ENCODE measurements at regions not wholly inside any gene's neighbourhood (a gene's known extent, or its start where the extent isn't known, plus 50 kb on each side); places are given as distances from the start of the nearest gene placed in this dataset.
A peak's percentile ranks its signal among the peaks of the same experiment; 100 is the strongest.
"Not testable (repeated sequence)": the region's sequence is repeated elsewhere in the genome, so short reads cannot be mapped to it uniquely, and the experiment has no call there.

- no peak for DNase-seq
These were observed 67.2 kb upstream of the ZNF527 start for GRCh38 chr19:37303591-37304171.

- no peak for DNase-seq
These were observed 66.6 kb upstream of the ZNF527 start for GRCh38 chr19:37304190-37304883.

GRCh38 chr19:37304884-37305255 lies 66.0 kb upstream of the ZNF527 start:
- DNase-seq, result no peak

- no peak for DNase-seq
These were observed 64.4 kb upstream of the ZNF527 start for GRCh38 chr19:37306383-37306963.

- no peak for DNase-seq
These were observed 60.9 kb upstream of the ZNF527 start for GRCh38 chr19:37309834-37310575.

- DNase-seq, result peak; percentile 25
These were observed 58.2 kb upstream of the ZNF527 start for GRCh38 chr19:37312531-37313334.

- DNase-seq, result no peak
These were observed 57.6 kb upstream of the ZNF527 start for GRCh38 chr19:37313335-37313627.

GRCh38 chr19:37317403-37318209 lies 53.3 kb upstream of the ZNF527 start:
- DNase-seq, result peak; percentile 98

GRCh38 chr19:37320988-37321387 lies 49.9 kb upstream of the ZNF527 start:
- not testable (repeated sequence) for DNase-seq
